PC-3 (cell line): ENCODE measurements at regions not wholly inside any gene's neighbourhood (a gene's known extent, or its start where the extent isn't known, plus 50 kb on each side); places are given as distances from the start of the nearest gene placed in this dataset.

Experiments used
- ATAC-seq: fragments of 200-7000 bp; cut with Tn5 transposase; 2 replicates; pipeline ENCODE4 v1.9.1; 2020; ENCODE audit warnings: mild to moderate bottlenecking, moderate library complexity
- BruUV-seq: library from RNA; stranded (reverse); fragments of 400-500 nt; replicated peaks from 2 replicates; lab custom pipeline; 2021; lab: Mats Ljungman, UMichigan
- CTCF ChIA-PET: fragments of 300-600 bp; sonication (Branson Sonifier 250); formaldehyde crosslinking; loops from one replicate; lab custom pipeline; 2022; ENCODE audit warnings: antibody characterized with exemption; lab: Charles Lee
- POLR2A ChIA-PET: fragments of 300-600 bp; sonication (Branson Sonifier 250); formaldehyde crosslinking; loops from one replicate; lab custom pipeline; 2022; ENCODE audit warnings: antibody characterized with exemption; ENCODE audit not compliant: unreplicated experiment; lab: Charles Lee
- DNase-seq: peaks from one replicate; pipeline ENCODE4 v3.0.0-alpha.2; 2015
- H2AFZ ChIP-seq: fragments of 300-600 bp; sonication (generic); 2 replicates; pipeline ENCODE4 v1.6.0; 2016; ENCODE audit warnings: antibody characterized with exemption, low read length
- H3F3A ChIP-seq: fragments of 300-600 bp; sonication (generic); one replicate; pipeline ENCODE4 v1.6.0; 2017; ENCODE audit warnings: antibody characterized with exemption, low read length, control low read depth, mild to moderate bottlenecking; ENCODE audit not compliant: unreplicated experiment
- H3K27ac ChIP-seq: fragments of 300-600 bp; sonication (generic); 2 replicates; pipeline ENCODE4 v1.5.1; 2016; ENCODE audit warnings: mild to moderate bottlenecking, low read length
- H3K27me3 ChIP-seq: fragments of 300-600 bp; sonication (generic); 2 replicates; pipeline ENCODE4 v1.6.1; 2016; ENCODE audit warnings: low read length, mixed read lengths
- H3K36me3 ChIP-seq: fragments of 300-600 bp; sonication (generic); 2 replicates; pipeline ENCODE4 v1.6.1; 2016; ENCODE audit warnings: low read depth, mixed run types, low read length, mixed read lengths
- H3K4me1 ChIP-seq: fragments of 300-600 bp; sonication (generic); 2 replicates; pipeline ENCODE4 v1.5.1; 2016; ENCODE audit warnings: low read length; ENCODE audit not compliant: insufficient read depth
- H3K4me2 ChIP-seq: fragments of 300-600 bp; sonication (generic); 2 replicates; pipeline ENCODE4 v1.6.0; 2016; ENCODE audit warnings: low read length
- H3K4me3 ChIP-seq: fragments of 300-600 bp; sonication (generic); 2 replicates; pipeline ENCODE4 v1.5.1; 2016; ENCODE audit warnings: mild to moderate bottlenecking, low read length, mixed read lengths
- H3K79me2 ChIP-seq: fragments of 300-600 bp; sonication (generic); 2 replicates; pipeline ENCODE4 v1.6.1; 2017; ENCODE audit warnings: low read length, mixed read lengths
- H3K9ac ChIP-seq: fragments of 300-600 bp; sonication (generic); 2 replicates; pipeline ENCODE4 v1.6.0; 2016; ENCODE audit warnings: mild to moderate bottlenecking, low read length
- H3K9me2 ChIP-seq: fragments of 300-600 bp; sonication (generic); replicated peaks from 2 replicates; pipeline ENCODE4 v1.6.1; 2016; ENCODE audit warnings: mixed run types, low read length, mixed read lengths
- H3K9me3 ChIP-seq: fragments of 300-600 bp; sonication (generic); 2 replicates; pipeline ENCODE4 v1.6.1; 2016; ENCODE audit warnings: low read length, mixed read lengths
- H4K20me1 ChIP-seq: fragments of 300-600 bp; sonication (generic); 2 replicates; pipeline ENCODE4 v1.6.1; 2016; ENCODE audit warnings: low read length, mixed read lengths
- CTCF ChIP-seq: fragments of 300-600 bp; sonication (generic); conservative IDR thresholded peaks from 2 replicates; pipeline ENCODE4 v1.5.1; 2017; ENCODE audit warnings: antibody characterized with exemption, low read depth, mild to moderate bottlenecking, low read length
- EZH2 ChIP-seq: fragments of 300-600 bp; sonication (generic); IDR thresholded peaks from one replicate; pipeline ENCODE4 v1.6.1; 2017; ENCODE audit warnings: antibody characterized with exemption, mild to moderate bottlenecking, low read length; ENCODE audit not compliant: unreplicated experiment
- EZH2phosphoT487 ChIP-seq: fragments of 300-600 bp; sonication (generic); IDR thresholded peaks from 2 replicates; pipeline ENCODE4 v1.6.1; 2018; ENCODE audit warnings: mild to moderate bottlenecking, antibody characterized with exemption, low read length, borderline replicate concordance
- intact Hi-C: fragments of 100-400 bp; cut with micrococcal nuclease; formaldehyde crosslinking; loops from 2 replicates; pipeline ENCODE4 v1.9.0; 2023

GRCh38 chr2:18161681-18162080 is 283.2 kb downstream of the KCNS3 start:
- DNase-seq (no peak), ATAC-seq (no peak)
- intact Hi-C loops, result no loop called here
- Histone ChIP-seq H3K9ac (no peak overlapping the region), H2AFZ (no peak overlapping the region), H3K4me2 (no peak overlapping the region), H3K79me2 (no peaks in the 10 kb centered on the region), H3K9me2 (no peaks in the 10 kb centered on the region), H3F3A (no peaks in the 10 kb centered on the region), H3K4me1 (no peaks in the 10 kb centered on the region), H3K9me3 (no peaks in the 10 kb centered on the region), H3K4me3 (no peak overlapping the region), H4K20me1 (no peaks in the 10 kb centered on the region), H3K27me3 (no peaks in the 10 kb centered on the region), H3K27ac (no peak overlapping the region), H3K36me3 (no peaks in the 10 kb centered on the region)
- no TSS peak for BruUV-seq
- ChIA-PET POLR2A (no interaction called here), CTCF (no interaction called here)
- TF ChIP-seq EZH2 (no peak), CTCF (no peak), EZH2phosphoT487 (no peak)

DNA sequence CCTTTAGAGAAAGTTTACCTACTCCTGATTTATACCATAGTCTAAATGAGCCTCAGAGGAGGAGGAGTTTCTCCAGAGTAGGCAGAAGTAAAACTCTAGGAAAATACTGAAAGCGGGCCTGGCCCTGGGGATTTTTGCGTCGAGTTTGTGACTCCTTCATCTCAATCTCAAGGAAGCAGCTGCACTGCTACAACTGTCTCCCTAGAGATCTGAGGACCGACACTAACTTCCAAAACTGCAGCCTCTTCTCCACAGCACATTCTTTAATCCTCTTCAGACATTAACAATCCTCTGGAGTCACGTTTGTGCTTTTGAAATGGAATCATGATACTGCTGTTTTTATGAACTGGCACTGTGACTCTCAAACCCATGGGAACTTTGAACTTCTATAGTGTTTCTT is 281.4 kb downstream of the KCNS3 start:
- no peaks in the 10 kb centered on the region for H3K9me3 ChIP-seq
- no peak overlapping the region for H3K9ac ChIP-seq
- peaks cover 6% of the 10 kb centered on the region; the same call in 1 of the 2 replicates for H3K27me3 ChIP-seq
- H3K9me2 ChIP-seq, result no peaks in the 10 kb centered on the region
- H3K27ac ChIP-seq, result no peak overlapping the region
- DNase-seq (no peak), ATAC-seq (no peak)
- H3K4me2 ChIP-seq, result no peak overlapping the region
- ChIA-PET CTCF (no interaction called here), POLR2A (no interaction called here)
- TF ChIP-seq EZH2, result no peak
- TF ChIP-seq EZH2phosphoT487, result no peak
- no peak overlapping the region for H2AFZ ChIP-seq
- peaks cover 7% of the 10 kb centered on the region for H3K4me1 ChIP-seq
- intact Hi-C loops, result no loop called here
- no TSS peak for BruUV-seq
- H3K79me2 ChIP-seq, result no peaks in the 10 kb centered on the region
- H3F3A ChIP-seq, result no peaks in the 10 kb centered on the region
- no peaks in the 10 kb centered on the region for H4K20me1 ChIP-seq
- no peaks in the 10 kb centered on the region for H3K36me3 ChIP-seq
- no peak overlapping the region for H3K4me3 ChIP-seq

GRCh38 chr2:18156421-18156820 is 278.0 kb downstream of the KCNS3 start:
- BruUV-seq, result no TSS peak
- peaks cover 6% of the 10 kb centered on the region; the same call in 1 of the 2 replicates for H3K27me3 ChIP-seq
- H3K9ac ChIP-seq, result no peak overlapping the region
- CTCF ChIA-PET, result no interaction called here
- H3F3A ChIP-seq, result no peaks in the 10 kb centered on the region
- H3K4me2 ChIP-seq, result no peak overlapping the region
- ATAC-seq (no peak), DNase-seq (no peak)
- H2AFZ ChIP-seq, result no peak overlapping the region
- no peaks in the 10 kb centered on the region for H3K9me2 ChIP-seq
- no peaks in the 10 kb centered on the region for H4K20me1 ChIP-seq
- POLR2A ChIA-PET, result no interaction called here
- peaks cover 18% of the 10 kb centered on the region for H3K4me1 ChIP-seq
- intact Hi-C loops, result no loop called here
- TF ChIP-seq EZH2 (no peak), EZH2phosphoT487 (no peak), CTCF (no peak)
- no peak overlapping the region for H3K27ac ChIP-seq
- H3K79me2 ChIP-seq, result no peaks in the 10 kb centered on the region
- no peak overlapping the region for H3K4me3 ChIP-seq
- no peaks in the 10 kb centered on the region for H3K36me3 ChIP-seq
- no peaks in the 10 kb centered on the region for H3K9me3 ChIP-seq
